ENCODE measurements at regions not wholly inside any gene's neighbourhood (a gene's known extent, or its start where the extent isn't known, plus 50 kb on each side); places are given as distances from the start of the nearest gene placed in this dataset.

DNA sequence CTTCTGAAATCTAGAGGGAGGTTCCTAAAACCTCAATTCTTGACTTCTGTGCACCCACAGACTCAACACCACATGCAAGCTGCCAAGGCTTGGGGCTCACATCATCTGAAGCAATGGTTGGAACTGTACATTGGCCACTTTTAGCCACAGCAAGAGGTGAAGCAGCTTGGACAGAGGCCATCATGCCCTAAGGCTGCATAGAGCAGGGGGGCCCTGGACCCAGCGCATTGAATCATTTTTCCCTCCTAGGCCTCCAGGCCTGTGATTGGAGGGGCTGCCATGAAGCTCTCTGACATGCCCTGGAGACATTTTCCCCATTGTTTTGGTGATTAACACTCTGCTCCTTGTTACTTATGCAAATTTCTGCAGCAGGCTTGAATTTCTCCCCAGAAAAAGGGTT is 145.9 kb downstream of the C6orf118 start:
- Histone ChIP-seq H3K4me1 (ENCODE audit: control insufficient read depth, extremely low read depth, insufficient read depth, low read length) (no peaks in the 10 kb centered on the region), H4K20me1 (ENCODE audit: control insufficient read depth, extremely low read depth, insufficient read depth, low read length) (no peaks in the 10 kb centered on the region), H3K4me2 (ENCODE audit: control insufficient read depth, extremely low read depth, insufficient read depth, low read depth, low read length) (no peak overlapping the region), H2AFZ (ENCODE audit: control insufficient read depth, low read length) (no peak overlapping the region), H3K27ac (ENCODE audit: control insufficient read depth, insufficient read depth, low read length) (no peak overlapping the region), H3K36me3 (ENCODE audit: control insufficient read depth in 2 of 2, extremely low read depth in 1 of 2, insufficient read depth in 2 of 2, low read length in 2 of 2) (no peaks in the 10 kb centered on the region), H3K79me2 (ENCODE audit: control insufficient read depth, insufficient read depth, low read length) (no peaks in the 10 kb centered on the region), H3K9me3 (ENCODE audit: control insufficient read depth, low read depth, low read length) (no peaks in the 10 kb centered on the region), H3K4me3 (ENCODE audit: control insufficient read depth in 2 of 3, extremely low read depth in 1 of 3, insufficient read depth in 2 of 3, low read depth in 1 of 3, low read length in 3 of 3) (no peak overlapping the region), H3K27me3 (ENCODE audit: control insufficient read depth, extremely low read depth, insufficient read depth, low read length) (no peaks in the 10 kb centered on the region), H3K9ac (ENCODE audit: control insufficient read depth, extremely low read depth, insufficient read depth, low read length) (no peak overlapping the region), H3K9me1 (ENCODE audit: control insufficient read depth, extremely low read depth, insufficient read depth, low read length) (no peaks in the 10 kb centered on the region)
- no peak for TF ChIP-seq EZH2 (IDR thresholded peaks at IDR 0.05; ENCODE audit: low read length)
- TF ChIP-seq, protein P1, sequence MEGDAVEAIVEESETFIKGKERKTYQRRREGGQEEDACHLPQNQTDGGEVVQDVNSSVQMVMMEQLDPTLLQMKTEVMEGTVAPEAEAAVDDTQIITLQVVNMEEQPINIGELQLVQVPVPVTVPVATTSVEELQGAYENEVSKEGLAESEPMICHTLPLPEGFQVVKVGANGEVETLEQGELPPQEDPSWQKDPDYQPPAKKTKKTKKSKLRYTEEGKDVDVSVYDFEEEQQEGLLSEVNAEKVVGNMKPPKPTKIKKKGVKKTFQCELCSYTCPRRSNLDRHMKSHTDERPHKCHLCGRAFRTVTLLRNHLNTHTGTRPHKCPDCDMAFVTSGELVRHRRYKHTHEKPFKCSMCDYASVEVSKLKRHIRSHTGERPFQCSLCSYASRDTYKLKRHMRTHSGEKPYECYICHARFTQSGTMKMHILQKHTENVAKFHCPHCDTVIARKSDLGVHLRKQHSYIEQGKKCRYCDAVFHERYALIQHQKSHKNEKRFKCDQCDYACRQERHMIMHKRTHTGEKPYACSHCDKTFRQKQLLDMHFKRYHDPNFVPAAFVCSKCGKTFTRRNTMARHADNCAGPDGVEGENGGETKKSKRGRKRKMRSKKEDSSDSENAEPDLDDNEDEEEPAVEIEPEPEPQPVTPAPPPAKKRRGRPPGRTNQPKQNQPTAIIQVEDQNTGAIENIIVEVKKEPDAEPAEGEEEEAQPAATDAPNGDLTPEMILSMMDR (optimal IDR thresholded peaks at IDR 0.05 in 1 of 3, IDR thresholded peaks at IDR 0.05 in 1 of 3, conservative IDR thresholded peaks at IDR 0.05 in 1 of 3; ENCODE audit: extremely low read depth in 1 of 3, insufficient read depth in 2 of 3, low read length in 3 of 3): no peak
- dilution Hi-C loops (cut with MboI; ENCODE audit: extremely low pct_ligation_motif_present, low sequenced_read_pairs): no loop called here
- FAIRE-seq (no peak), DNase-seq (ENCODE audit: low read depth, low spot score) (no peak)

DNA sequence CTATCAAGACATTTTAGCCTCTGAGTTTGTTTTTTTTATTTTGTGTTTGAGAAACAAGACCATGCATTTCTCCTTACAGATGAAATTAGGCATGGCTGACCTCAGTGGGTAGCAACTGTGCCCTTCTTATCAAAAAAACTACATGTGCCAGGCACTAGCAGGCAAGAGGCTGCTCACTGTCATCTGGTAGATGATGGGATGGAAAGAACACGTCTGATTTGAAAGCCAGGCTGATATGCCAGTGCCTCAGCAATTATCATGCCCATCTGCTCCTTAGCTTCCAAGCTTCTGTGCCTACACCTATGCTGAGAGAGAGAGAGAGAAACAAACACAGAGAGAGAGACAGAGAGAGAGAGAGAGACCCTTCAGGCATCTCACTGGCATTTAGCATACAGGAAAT is 149.9 kb downstream of the C6orf118 start:
- FAIRE-seq (no peak), DNase-seq (ENCODE audit: low read depth, low spot score) (no peak)
- Histone ChIP-seq H2AFZ (ENCODE audit: control insufficient read depth, low read length) (no peak overlapping the region), H3K4me2 (ENCODE audit: control insufficient read depth, extremely low read depth, insufficient read depth, low read depth, low read length) (no peak overlapping the region), H3K27me3 (ENCODE audit: control insufficient read depth, extremely low read depth, insufficient read depth, low read length) (no peaks in the 10 kb centered on the region), H3K4me3 (ENCODE audit: control insufficient read depth in 2 of 3, extremely low read depth in 1 of 3, insufficient read depth in 2 of 3, low read depth in 1 of 3, low read length in 3 of 3) (no peak overlapping the region), H3K9ac (ENCODE audit: control insufficient read depth, extremely low read depth, insufficient read depth, low read length) (no peak overlapping the region), H3K9me1 (ENCODE audit: control insufficient read depth, extremely low read depth, insufficient read depth, low read length) (no peaks in the 10 kb centered on the region), H3K27ac (ENCODE audit: control insufficient read depth, insufficient read depth, low read length) (no peak overlapping the region), H3K9me3 (ENCODE audit: control insufficient read depth, low read depth, low read length) (no peaks in the 10 kb centered on the region), H4K20me1 (ENCODE audit: control insufficient read depth, extremely low read depth, insufficient read depth, low read length) (no peaks in the 10 kb centered on the region), H3K4me1 (ENCODE audit: control insufficient read depth, extremely low read depth, insufficient read depth, low read length) (no peaks in the 10 kb centered on the region), H3K36me3 (ENCODE audit: control insufficient read depth in 2 of 2, extremely low read depth in 1 of 2, insufficient read depth in 2 of 2, low read length in 2 of 2) (no peaks in the 10 kb centered on the region), H3K79me2 (ENCODE audit: control insufficient read depth, insufficient read depth, low read length) (no peaks in the 10 kb centered on the region)
- no peak for TF ChIP-seq EZH2 (IDR thresholded peaks at IDR 0.05; ENCODE audit: low read length)
- TF ChIP-seq, protein P1 (optimal IDR thresholded peaks at IDR 0.05 in 1 of 3, IDR thresholded peaks at IDR 0.05 in 1 of 3, conservative IDR thresholded peaks at IDR 0.05 in 1 of 3; ENCODE audit: extremely low read depth in 1 of 3, insufficient read depth in 2 of 3, low read length in 3 of 3): no peak
- dilution Hi-C loops (cut with MboI; ENCODE audit: extremely low pct_ligation_motif_present, low sequenced_read_pairs): no loop called here

Data from keratinocyte (primary cell).